Lower lobe of right lung (tissue), 2 donors: ENCODE measurements at regions not wholly inside any gene's neighbourhood (a gene's known extent, or its start where the extent isn't known, plus 50 kb on each side); places are given as distances from the start of the nearest gene placed in this dataset.

Source experiments
- ATAC-seq, 2 donors: fragments of 200-7000 bp; cut with Tn5 transposase; one replicate each; pipeline ENCODE4 v1.9.1; 2020 to 2022; ENCODE audit warnings: mild to moderate bottlenecking in 2 of 2, moderate library complexity in 2 of 2
- DNase-seq: peaks from one replicate; pipeline ENCODE4 v3.0.0-alpha.2; 2020
- H3K27ac ChIP-seq: fragments of 200-600 bp; one replicate; pipeline ENCODE4 v1.8.0; 2022
- H3K27me3 ChIP-seq: fragments of 200-600 bp; one replicate; pipeline ENCODE4 v1.8.0; 2022; ENCODE audit warnings: low read depth
- H3K36me3 ChIP-seq: fragments of 200-600 bp; one replicate; pipeline ENCODE4 v1.8.0; 2022; ENCODE audit warnings: mild to moderate bottlenecking
- H3K4me1 ChIP-seq: fragments of 200-600 bp; one replicate; pipeline ENCODE4 v1.8.0; 2022
- H3K4me3 ChIP-seq: fragments of 200-600 bp; one replicate; pipeline ENCODE4 v1.8.0; 2022; ENCODE audit warnings: mild to moderate bottlenecking
- H3K9me3 ChIP-seq: fragments of 200-600 bp; one replicate; pipeline ENCODE4 v1.8.0; 2022
- CTCF ChIP-seq: fragments of 200-600 bp; IDR thresholded peaks from one replicate; pipeline ENCODE4 v1.8.0; 2022; ENCODE audit warnings: antibody characterized with exemption, mild to moderate bottlenecking
- intact Hi-C: fragments of 100-400 bp; cut with DNase I; formaldehyde crosslinking; loops from one replicate; pipeline ENCODE4 v1.11.0; 2022
- donor health status: DM: no; HTN: yes; CAD: no; lungs with severe emphysema.

- no peak overlapping the region for H3K27ac ChIP-seq
- no peaks in the 10 kb centered on the region for H3K4me1 ChIP-seq
- no peak overlapping the region for H3K4me3 ChIP-seq
- H3K27me3 ChIP-seq: no peaks in the 10 kb centered on the region
- no peak for TF ChIP-seq CTCF
- DNase-seq (no peak), ATAC-seq (no peak)
- H3K9me3 ChIP-seq: no peaks in the 10 kb centered on the region
- H3K36me3 ChIP-seq: no peaks in the 10 kb centered on the region
- intact Hi-C loops: no loop called here
Measured at GRCh38 chr1:190665045-190665444, 187.4 kb upstream of the BRINP3 start.

GRCh38 chr1:190667914-190668313, 190.2 kb upstream of the BRINP3 start:
- no peak for TF ChIP-seq CTCF
- Histone ChIP-seq H3K9me3 (no peaks in the 10 kb centered on the region), H3K4me3 (no peak overlapping the region), H3K4me1 (no peaks in the 10 kb centered on the region), H3K27ac (no peak overlapping the region), H3K27me3 (no peaks in the 10 kb centered on the region), H3K36me3 (no peaks in the 10 kb centered on the region)
- no peak for ATAC-seq
- no peak for DNase-seq
- intact Hi-C loops: no loop called here

- Histone ChIP-seq H3K4me3 (no peak overlapping the region), H3K4me1 (no peaks in the 10 kb centered on the region), H3K27me3 (no peaks in the 10 kb centered on the region), H3K9me3 (no peaks in the 10 kb centered on the region), H3K27ac (no peak overlapping the region), H3K36me3 (no peaks in the 10 kb centered on the region)
- no peak for ATAC-seq
- intact Hi-C loops: no loop called here
- DNase-seq: no peak
- TF ChIP-seq CTCF: no peak
Measured at GRCh38 chr1:190679044-190679443, 201.4 kb upstream of the BRINP3 start.

GRCh38 chr1:190679454-190679853, 201.8 kb upstream of the BRINP3 start:
- no peaks in the 10 kb centered on the region for H3K4me1 ChIP-seq
- no peaks in the 10 kb centered on the region for H3K36me3 ChIP-seq
- DNase-seq (no peak), ATAC-seq (no peak)
- TF ChIP-seq CTCF: no peak
- no peaks in the 10 kb centered on the region for H3K27me3 ChIP-seq
- no peak overlapping the region for H3K4me3 ChIP-seq
- no peak overlapping the region for H3K27ac ChIP-seq
- no peaks in the 10 kb centered on the region for H3K9me3 ChIP-seq
- intact Hi-C loops: no loop called here

- H3K4me1 ChIP-seq: no peaks in the 10 kb centered on the region
- no peaks in the 10 kb centered on the region for H3K27me3 ChIP-seq
- no peaks in the 10 kb centered on the region for H3K36me3 ChIP-seq
- ATAC-seq (no peak), DNase-seq (no peak)
- intact Hi-C loops: no loop called here
- no peak overlapping the region for H3K27ac ChIP-seq
- TF ChIP-seq CTCF: no peak
- H3K4me3 ChIP-seq: no peak overlapping the region
- no peaks in the 10 kb centered on the region for H3K9me3 ChIP-seq
Measured at GRCh38 chr1:190679983-190680382, 202.3 kb upstream of the BRINP3 start.

- Histone ChIP-seq H3K36me3 (no peaks in the 10 kb centered on the region), H3K27ac (no peak overlapping the region), H3K9me3 (no peaks in the 10 kb centered on the region), H3K4me1 (no peaks in the 10 kb centered on the region), H3K27me3 (no peaks in the 10 kb centered on the region), H3K4me3 (no peak overlapping the region)
- TF ChIP-seq CTCF: no peak
- intact Hi-C loops: no loop called here
- ATAC-seq (no peak), DNase-seq (no peak)
Measured at GRCh38 chr1:190685676-190686075, 208.0 kb upstream of the BRINP3 start.
